GM10248 (cell line): ENCODE measurements at regions not wholly inside any gene's neighbourhood (a gene's known extent, or its start where the extent isn't known, plus 50 kb on each side); places are given as distances from the start of the nearest gene placed in this dataset.

Source experiments
- CTCF ChIA-PET: fragments of 300-600 bp; sonication (Branson Sonifier 250); formaldehyde crosslinking; extraction: SDS; loops from one replicate; lab custom pipeline; 2021; ENCODE audit warnings: antibody characterized with exemption; lab: Yijun Ruan, JAX
- POLR2A ChIA-PET: fragments of 350-650 bp; sonication (Branson Sonifier 250); formaldehyde crosslinking; extraction: SDS; loops from one replicate; lab custom pipeline; 2020; ENCODE audit warnings: antibody characterized with exemption; lab: Yijun Ruan, JAX
- DNase-seq: peaks from one replicate; pipeline ENCODE4 v3.0.0; 2012; ENCODE audit errors: extremely low spot score
- CTCF ChIP-seq: IDR thresholded peaks from 2 replicates; pipeline ENCODE4 v1.5.1; 2012; ENCODE audit warnings: mild to moderate bottlenecking, low read depth; ENCODE audit errors: extremely low read depth, missing control alignments, control extremely low read depth

GRCh38 chr7:19262826-19263225 lies 117.6 kb upstream of the FERD3L start:
- ChIA-PET POLR2A (no interaction called here), CTCF (no interaction called here)
- DNase-seq: no peak
- no peak for TF ChIP-seq CTCF

- TF ChIP-seq CTCF: no peak
- ChIA-PET POLR2A (no interaction called here), CTCF (interaction anchor here (1.7 kb wide), 1 partner anchor 15 kb away, joined by 4 read pairs; no protein-coding TSS in a partner anchor)
- DNase-seq: no peak
Observed at GRCh38 chr7:19249281-19249680, 104.1 kb upstream of the FERD3L start.

GRCh38 chr7:19248681-19249080 lies 103.5 kb upstream of the FERD3L start:
- TF ChIP-seq CTCF: no peak
- POLR2A ChIA-PET: no interaction called here
- DNase-seq: no peak
- CTCF ChIA-PET: interaction anchor here (1.7 kb wide), 1 partner anchor 14 kb away, joined by 4 read pairs; no protein-coding TSS in a partner anchor

GRCh38 chr7:19248115-19248514 lies 102.9 kb upstream of the FERD3L start:
- POLR2A ChIA-PET: no interaction called here
- TF ChIP-seq CTCF: no peak
- CTCF ChIA-PET: interaction anchor here (1.7 kb wide), 1 partner anchor 14 kb away, joined by 4 read pairs; no protein-coding TSS in a partner anchor
- no peak for DNase-seq

- ChIA-PET POLR2A (no interaction called here), CTCF (no interaction called here)
- TF ChIP-seq CTCF: no peak
- DNase-seq: no peak
Observed at GRCh38 chr7:19247017-19247416, 101.8 kb upstream of the FERD3L start.

GRCh38 chr7:19242246-19242645 lies 97.0 kb upstream of the FERD3L start:
- CTCF ChIA-PET: interaction anchor here (0.8 to 1.4 kb wide), 5 partner anchors 11 to 890 kb away, joined by 3 to 6 read pairs (median 3); no protein-coding TSS in a partner anchor
- DNase-seq: no peak
- TF ChIP-seq CTCF: no peak
- POLR2A ChIA-PET: no interaction called here
